NCI-H2196 (cell line): ENCODE measurements at regions not wholly inside any gene's neighbourhood (a gene's known extent, or its start where the extent isn't known, plus 50 kb on each side); places are given as distances from the start of the nearest gene placed in this dataset.

Source experiments
- DNase-seq: peaks from one replicate; lab custom pipeline; 2025; ENCODE audit not compliant: unreplicated experiment; lab: John Stamatoyannopoulos, UW

- DNase-seq = no peak
These were observed 74.9 kb upstream of the GAREM1 start for GRCh38 chr18:32545631-32546030.

DNA sequence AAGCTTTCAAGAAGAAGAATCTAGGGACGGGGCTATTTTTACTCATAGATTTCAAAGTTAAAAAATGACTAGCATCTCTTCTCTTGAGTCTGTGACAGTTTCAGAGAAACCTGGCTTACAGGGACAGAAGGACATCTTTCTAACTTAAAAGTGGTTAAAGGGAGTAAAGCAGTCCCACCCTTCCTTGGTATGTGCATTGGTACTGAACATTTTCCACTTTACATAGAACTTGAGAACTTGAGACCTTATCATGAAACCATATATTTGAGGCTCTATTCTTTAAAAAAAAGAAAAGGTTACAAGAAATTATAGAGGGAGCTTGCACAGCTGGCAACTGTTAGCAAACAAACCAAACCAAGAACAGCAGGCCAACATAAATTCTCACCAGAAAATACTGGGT is 73.4 kb upstream of the GAREM1 start:
- DNase-seq = no peak

DNA sequence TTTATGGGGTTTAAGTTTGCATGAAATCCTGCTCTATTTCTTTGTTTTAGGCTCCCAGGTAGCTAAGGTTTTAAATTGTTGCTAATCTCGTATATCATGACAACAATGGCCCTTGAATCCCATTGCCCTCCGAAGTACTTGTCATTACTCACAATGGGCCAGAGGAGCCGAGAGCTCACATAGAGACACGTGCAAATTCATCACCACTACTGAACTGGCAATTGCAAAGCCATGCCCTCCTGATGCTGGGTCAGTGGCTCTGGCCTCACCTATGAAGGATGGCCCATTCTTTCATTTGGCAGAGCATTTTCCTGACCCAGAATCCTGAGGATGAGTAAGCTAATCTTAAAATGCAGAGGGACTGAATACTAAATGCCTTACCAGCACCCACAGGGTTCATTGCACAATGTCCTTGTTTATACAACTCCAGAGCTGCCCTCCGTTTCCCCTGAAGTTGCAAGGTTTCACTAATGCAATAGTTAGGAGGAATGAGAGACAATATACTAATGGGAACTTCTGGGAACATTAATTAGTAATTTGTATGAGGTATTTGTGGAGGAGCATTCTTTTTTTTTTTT is 71.6 kb upstream of the GAREM1 start:
- no peak for DNase-seq

DNA sequence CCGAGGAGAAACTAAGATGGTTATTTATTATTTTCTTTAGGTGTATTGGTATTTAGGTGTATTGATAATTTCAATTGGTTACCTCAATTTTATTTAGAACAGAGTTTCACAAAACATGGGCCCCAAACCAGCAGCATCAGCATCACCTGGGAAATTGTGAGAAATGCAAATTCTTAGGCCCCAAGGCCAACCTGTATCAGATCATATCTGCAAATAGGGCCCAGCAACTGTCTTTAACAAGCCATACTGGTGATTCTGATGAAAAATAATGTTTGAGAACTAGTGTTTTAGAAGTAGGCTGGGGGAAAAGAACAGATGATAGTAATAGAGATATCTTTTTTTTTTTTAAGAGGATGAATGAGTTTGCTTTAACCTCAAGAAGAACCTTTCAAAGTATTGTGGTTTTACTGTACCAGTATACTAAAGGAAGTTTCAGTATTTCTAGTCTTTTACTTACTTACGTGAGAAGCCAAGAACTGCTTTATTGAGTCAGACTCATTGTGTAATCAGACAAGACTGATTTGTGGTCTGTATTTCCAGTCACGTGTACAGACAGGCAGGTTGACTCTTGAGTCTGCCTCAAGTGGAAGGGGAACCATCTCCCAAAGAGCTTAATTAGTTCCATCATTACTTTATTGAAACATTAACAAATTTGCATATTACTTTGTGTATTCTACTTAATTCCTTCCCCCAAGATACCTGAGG is 60.4 kb upstream of the GAREM1 start:
- no peak for DNase-seq

DNA sequence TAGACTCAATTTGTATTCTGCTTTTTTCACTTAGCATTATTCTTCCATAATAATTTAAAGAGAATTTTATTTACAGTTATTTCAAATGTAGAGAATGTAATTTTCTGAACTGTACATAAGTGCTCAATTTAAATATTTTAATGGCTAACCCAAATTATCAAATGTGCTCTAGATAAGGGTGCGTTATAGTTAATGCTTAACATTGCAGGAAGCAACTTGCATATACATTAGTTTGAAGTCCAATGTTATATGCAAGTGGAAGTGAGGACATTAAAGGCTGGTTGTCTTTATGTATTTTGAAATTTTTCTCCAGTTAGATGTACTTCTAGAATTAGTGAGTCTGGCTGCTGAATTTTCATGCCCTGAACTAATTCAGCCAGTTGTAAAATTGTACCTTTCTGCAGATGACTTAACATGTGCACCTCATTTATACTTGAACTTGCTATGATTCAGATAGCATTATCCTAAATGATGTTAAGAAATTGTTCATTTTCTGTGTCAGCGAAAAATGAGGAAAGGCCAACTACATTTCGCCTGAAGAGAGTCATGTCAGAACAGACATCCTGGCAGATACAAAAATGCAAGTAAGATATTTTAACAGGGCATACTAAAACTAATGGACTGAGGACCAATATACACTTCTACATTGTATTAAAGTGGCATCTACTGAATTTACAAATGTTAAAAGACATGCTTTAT is 59.2 kb upstream of the GAREM1 start:
- DNase-seq = no peak

- DNase-seq = no peak
These were observed 50.1 kb upstream of the GAREM1 start for GRCh38 chr18:32520771-32521170.
